Nephron (organoid): ENCODE measurements at regions not wholly inside any gene's neighbourhood (a gene's known extent, or its start where the extent isn't known, plus 50 kb on each side); places are given as distances from the start of the nearest gene placed in this dataset.
"Not testable (repeated sequence)": the region's sequence is repeated elsewhere in the genome, so short reads cannot be mapped to it uniquely, and the experiment has no call there.

ENCODE experiments used
- H3K27ac Mint-ChIP-seq, 3 experiments: 2 replicates each; pipeline ENCODE4 v1.8.0; 2020; ENCODE audit warnings: mixed read lengths in 3 of 3, mild to moderate bottlenecking in 2 of 3, moderate library complexity in 1 of 3
- H3K27me3 Mint-ChIP-seq: 2 replicates; pipeline ENCODE4 v1.8.0; 2021; ENCODE audit warnings: low read depth, mild to moderate bottlenecking, moderate library complexity, mixed read lengths
- H3K36me3 Mint-ChIP-seq: 2 replicates; pipeline ENCODE4 v1.8.0; 2020; ENCODE audit warnings: low read depth, mixed read lengths
- H3K4me1 Mint-ChIP-seq: 2 replicates; pipeline ENCODE4 v1.8.0; 2020; ENCODE audit warnings: mixed read lengths
- H3K4me3 Mint-ChIP-seq, 3 experiments: 2 replicates each; pipeline ENCODE4 v1.8.0; 2020; ENCODE audit warnings: mild to moderate bottlenecking in 3 of 3, mixed read lengths in 3 of 3, moderate library complexity in 2 of 3
- H3K9me3 Mint-ChIP-seq: 2 replicates; pipeline ENCODE4 v1.8.0; 2020; ENCODE audit warnings: mixed read lengths
- TF ChIP-seq, protein P1 (sequence below), 3 experiments: fragments of 200-600 bp; sonication (generic); IDR thresholded peaks; one replicate each; pipeline ENCODE4 v1.5.0; 2021; ENCODE audit warnings: antibody characterized with exemption in 3 of 3; ENCODE audit not compliant: unreplicated experiment in 3 of 3

- H3K4me1 Mint-ChIP-seq: no peaks in the 10 kb centered on the region
- TF ChIP-seq, protein P1, sequence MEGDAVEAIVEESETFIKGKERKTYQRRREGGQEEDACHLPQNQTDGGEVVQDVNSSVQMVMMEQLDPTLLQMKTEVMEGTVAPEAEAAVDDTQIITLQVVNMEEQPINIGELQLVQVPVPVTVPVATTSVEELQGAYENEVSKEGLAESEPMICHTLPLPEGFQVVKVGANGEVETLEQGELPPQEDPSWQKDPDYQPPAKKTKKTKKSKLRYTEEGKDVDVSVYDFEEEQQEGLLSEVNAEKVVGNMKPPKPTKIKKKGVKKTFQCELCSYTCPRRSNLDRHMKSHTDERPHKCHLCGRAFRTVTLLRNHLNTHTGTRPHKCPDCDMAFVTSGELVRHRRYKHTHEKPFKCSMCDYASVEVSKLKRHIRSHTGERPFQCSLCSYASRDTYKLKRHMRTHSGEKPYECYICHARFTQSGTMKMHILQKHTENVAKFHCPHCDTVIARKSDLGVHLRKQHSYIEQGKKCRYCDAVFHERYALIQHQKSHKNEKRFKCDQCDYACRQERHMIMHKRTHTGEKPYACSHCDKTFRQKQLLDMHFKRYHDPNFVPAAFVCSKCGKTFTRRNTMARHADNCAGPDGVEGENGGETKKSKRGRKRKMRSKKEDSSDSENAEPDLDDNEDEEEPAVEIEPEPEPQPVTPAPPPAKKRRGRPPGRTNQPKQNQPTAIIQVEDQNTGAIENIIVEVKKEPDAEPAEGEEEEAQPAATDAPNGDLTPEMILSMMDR (IDR thresholded peaks at IDR 0.05; ENCODE audit: unreplicated experiment in 3 of 3): no peak
Measured at GRCh38 chr2:208807756-208808155, 401.2 kb downstream of the PTH2R start.

DNA sequence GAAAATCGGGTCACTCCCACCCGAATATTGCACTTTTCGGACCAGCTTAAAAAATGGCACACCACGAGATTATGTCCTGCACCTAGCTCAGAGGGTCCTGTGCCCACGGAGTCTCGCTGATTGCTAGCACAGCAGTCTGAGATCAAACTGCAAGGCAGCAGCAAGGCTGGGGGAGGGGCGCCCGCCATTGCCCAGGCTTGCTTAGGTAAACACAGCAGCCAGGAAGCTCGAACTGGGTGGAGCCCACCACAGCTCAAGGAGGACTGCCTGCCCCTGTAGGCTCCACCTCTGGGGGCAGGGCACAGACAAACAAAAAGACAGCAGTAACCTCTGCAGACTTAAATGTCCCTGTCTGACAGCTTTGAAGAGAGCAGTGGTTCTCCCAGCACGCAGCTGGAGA lies 405.3 kb downstream of the PTH2R start:
- H3K4me1 Mint-ChIP-seq, H3K9me3 Mint-ChIP-seq, H3K27me3 Mint-ChIP-seq, H3K27ac Mint-ChIP-seq, H3K4me3 Mint-ChIP-seq, H3K36me3 Mint-ChIP-seq: not testable (repeated sequence)

More at GRCh38 chr2:208807756-208808155, 401.2 kb downstream of the PTH2R start:
- H3K36me3 Mint-ChIP-seq: peaks cover 3% of the 10 kb centered on the region
- no peaks in the 10 kb centered on the region for H3K27me3 Mint-ChIP-seq
- no peak overlapping the region for H3K27ac Mint-ChIP-seq
- H3K4me3 Mint-ChIP-seq: no peak overlapping the region
- peaks cover 3% of the 10 kb centered on the region for H3K9me3 Mint-ChIP-seq

GRCh38 chr2:208819190-208819589 lies 412.6 kb downstream of the PTH2R start:
- H3K36me3 Mint-ChIP-seq: no peaks in the 10 kb centered on the region
- TF ChIP-seq, protein P1 (IDR thresholded peaks at IDR 0.05; ENCODE audit: unreplicated experiment in 3 of 3): no peak
- H3K4me1 Mint-ChIP-seq: peaks cover 7% of the 10 kb centered on the region
- no peaks in the 10 kb centered on the region for H3K27me3 Mint-ChIP-seq
- no peak overlapping the region for H3K4me3 Mint-ChIP-seq
- H3K27ac Mint-ChIP-seq: peak overlapping the region in 1 of 3 experiments; percentile 18
- H3K9me3 Mint-ChIP-seq: no peaks in the 10 kb centered on the region

DNA sequence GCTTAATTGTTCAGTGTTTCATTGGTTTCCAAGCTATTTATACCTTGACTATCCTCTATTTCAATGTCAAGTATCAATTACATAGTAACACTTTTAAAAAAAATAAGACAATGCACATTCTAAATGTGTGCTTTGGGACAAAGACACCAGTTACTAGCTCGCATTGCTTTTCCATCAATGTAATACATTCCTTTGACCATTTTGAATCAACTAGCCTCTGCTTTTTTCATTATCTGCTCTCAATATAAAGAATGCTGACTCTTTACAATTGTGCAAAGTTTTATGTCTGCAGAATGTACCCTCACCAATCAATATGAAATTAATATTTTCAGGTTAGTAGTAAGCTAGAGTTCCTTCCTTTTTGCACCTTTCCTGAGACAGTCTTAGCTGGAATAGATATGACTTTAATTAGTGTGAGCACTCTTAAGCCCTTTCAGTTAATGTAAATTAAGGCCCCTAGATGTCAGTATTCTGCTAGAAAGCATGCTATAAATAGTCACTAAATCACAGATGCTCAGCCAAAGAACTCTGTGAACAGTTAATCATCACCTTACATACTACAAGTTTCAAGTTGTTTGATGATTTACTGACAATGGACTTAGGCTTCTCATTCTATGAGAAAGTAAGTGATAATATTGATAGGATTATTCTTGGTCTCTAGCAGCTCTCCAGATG lies 413.6 kb downstream of the PTH2R start:
- H3K9me3 Mint-ChIP-seq: no peaks in the 10 kb centered on the region
- H3K36me3 Mint-ChIP-seq: no peaks in the 10 kb centered on the region
- no peak overlapping the region for H3K4me3 Mint-ChIP-seq
- peak overlapping the region; percentile 52 to 84 (median 55) for H3K27ac Mint-ChIP-seq
- peaks cover 7% of the 10 kb centered on the region for H3K4me1 Mint-ChIP-seq
- no peaks in the 10 kb centered on the region for H3K27me3 Mint-ChIP-seq
- TF ChIP-seq, protein P1 (IDR thresholded peaks at IDR 0.05; ENCODE audit: unreplicated experiment in 3 of 3): peak; percentile 44 to 46 (median 44)

- no peaks in the 10 kb centered on the region for H3K27me3 Mint-ChIP-seq
- TF ChIP-seq, protein P1 (IDR thresholded peaks at IDR 0.05; ENCODE audit: unreplicated experiment in 3 of 3): no peak
- H3K4me1 Mint-ChIP-seq: no peaks in the 10 kb centered on the region
- H3K36me3 Mint-ChIP-seq: peaks cover 9% of the 10 kb centered on the region
- peaks cover 8% of the 10 kb centered on the region for H3K9me3 Mint-ChIP-seq
- H3K27ac Mint-ChIP-seq: no peak overlapping the region
- no peak overlapping the region for H3K4me3 Mint-ChIP-seq
Measured at GRCh38 chr2:208827109-208827508, 420.5 kb downstream of the PTH2R start.

DNA sequence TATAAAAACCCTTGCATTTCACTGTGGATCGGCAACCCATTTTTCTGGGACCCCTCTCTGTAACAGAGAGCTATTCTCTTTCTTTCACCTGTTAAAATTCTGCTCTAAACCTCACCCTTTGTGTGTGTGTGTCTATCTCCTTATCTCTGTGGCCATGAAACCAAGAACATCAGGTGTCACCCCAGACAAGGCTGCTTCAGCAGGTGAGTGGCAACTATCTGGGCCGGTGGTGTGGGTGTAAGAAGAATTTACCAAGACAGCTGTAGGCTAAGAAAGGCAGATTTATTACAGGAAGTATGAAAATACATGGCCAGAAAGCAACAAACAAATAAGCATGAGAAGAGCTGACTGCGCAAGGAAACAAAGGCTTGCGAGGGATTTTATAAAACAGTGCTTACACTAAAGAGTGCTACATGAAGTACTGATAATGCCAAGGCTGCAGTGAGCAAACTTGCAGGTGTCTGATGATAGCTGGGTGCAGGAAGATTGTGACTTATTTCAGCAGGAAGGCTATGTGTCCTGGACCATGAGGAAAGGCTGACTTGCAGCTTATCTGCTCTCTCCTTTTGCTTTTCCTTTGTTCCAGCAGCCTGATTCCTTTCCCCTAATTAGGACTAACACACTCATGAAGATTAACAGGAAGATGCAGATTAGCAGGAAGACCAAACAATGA lies 421.1 kb downstream of the PTH2R start:
- TF ChIP-seq, protein P1 (IDR thresholded peaks at IDR 0.05; ENCODE audit: unreplicated experiment in 3 of 3): no peak
- H3K9me3 Mint-ChIP-seq: peaks cover 11% of the 10 kb centered on the region
- no peak overlapping the region for H3K27ac Mint-ChIP-seq
- peaks cover 9% of the 10 kb centered on the region for H3K36me3 Mint-ChIP-seq
- no peaks in the 10 kb centered on the region for H3K4me1 Mint-ChIP-seq
- H3K4me3 Mint-ChIP-seq: no peak overlapping the region
- no peaks in the 10 kb centered on the region for H3K27me3 Mint-ChIP-seq
